Transverse colon (tissue), 4 donors: ENCODE measurements at regions not wholly inside any gene's neighbourhood (a gene's known extent, or its start where the extent isn't known, plus 50 kb on each side); places are given as distances from the start of the nearest gene placed in this dataset.

Experiments
- DNase-seq: peaks from one replicate; pipeline ENCODE4 v3.0.0-alpha.2; 2019
- H3K27ac ChIP-seq, 4 donors: fragments of 200-600 bp; sonication (generic); 2 replicates each; pipeline ENCODE4 v1.5.1; 2016 to 2018; ENCODE audit warnings: inconsistent platforms in 4 of 4
- H3K27me3 ChIP-seq: fragments of 200-600 bp; sonication (generic); 2 replicates; pipeline ENCODE4 v1.5.1; 2017; ENCODE audit warnings: inconsistent platforms
- H3K36me3 ChIP-seq, 4 donors: fragments of 200-600 bp; sonication (generic); 2 replicates each; pipeline ENCODE4 v1.5.1; 2017 to 2019; ENCODE audit warnings: inconsistent platforms in 4 of 4
- H3K4me1 ChIP-seq, 4 donors: fragments of 200-600 bp; sonication (generic); 2 replicates each; pipeline ENCODE4 v1.5.1; 2017 to 2020; ENCODE audit warnings: inconsistent platforms in 4 of 4
- H3K4me3 ChIP-seq, 4 donors: fragments of 200-600 bp; sonication (generic); 1 replicate in 1 of 4; 2 replicates in 3 of 4; pipeline versions ENCODE4 v1.5.1 to v1.6.1; 2017 to 2019; ENCODE audit warnings: inconsistent platforms in 4 of 4
- H3K9me3 ChIP-seq, 2 donors: fragments of 200-600 bp; sonication (generic); 2 replicates each; pipeline ENCODE4 v1.5.1; 2017 to 2019; ENCODE audit warnings: inconsistent platforms in 2 of 2
- EP300 ChIP-seq: sonication (generic); formaldehyde crosslinking; IDR thresholded peaks from one replicate; pipeline ENCODE4 v1.6.1; 2017; ENCODE audit warnings: antibody characterized with exemption, low read depth
- POLR2A ChIP-seq: fragments of 450-650 bp; IDR thresholded peaks from one replicate; pipeline ENCODE4 v1.6.1; 2016; ENCODE audit warnings: antibody characterized with exemption, mild to moderate bottlenecking, moderate library complexity
- POLR2AphosphoS5 ChIP-seq, 3 donors: sonication (generic); formaldehyde crosslinking; IDR thresholded peaks; one replicate each; pipeline ENCODE4 v1.6.1; 2016; ENCODE audit warnings: antibody characterized with exemption in 3 of 3
- WGBS, 2 donors: methylation state at CpG; one replicate each; pipeline ENCODE4 v1.1.5; 2018; ENCODE audit warnings: low coverage in 1 of 2; 5-methylcytosine and 5-hydroxymethylcytosine counted together
- in situ Hi-C, 4 donors: fragments of 200-750 bp; cut with MboI; loops; one replicate each; pipeline versions ENCODE4 v1.15.0 to v1.15.1; 2017; ENCODE audit warnings: low sequenced_read_pairs in 3 of 4, low pct_ligation_motif_present in 1 of 4, low pct_unique_long_range_greater_than_20kb in 1 of 4
- intact Hi-C: fragments of 100-400 bp; cut with DNase I; formaldehyde crosslinking; loops from one replicate; pipeline ENCODE4 v1.15.1; 2023; ENCODE audit warnings: low total_unique reads
- TF ChIP-seq, protein P1 (sequence below), 5 experiments: fragments of 200-600 bp in 3 of 5; fragments of 450-650 bp in 2 of 5; sonication (generic) in 3 of 5; IDR thresholded peaks; 1 replicate in 2 of 5; 2 replicates in 3 of 5; pipeline ENCODE4 v1.5.1; 2016 to 2017; ENCODE audit warnings: antibody characterized with exemption in 5 of 5, inconsistent platforms in 3 of 5, mild to moderate bottlenecking in 2 of 5, moderate library complexity in 1 of 5

DNA sequence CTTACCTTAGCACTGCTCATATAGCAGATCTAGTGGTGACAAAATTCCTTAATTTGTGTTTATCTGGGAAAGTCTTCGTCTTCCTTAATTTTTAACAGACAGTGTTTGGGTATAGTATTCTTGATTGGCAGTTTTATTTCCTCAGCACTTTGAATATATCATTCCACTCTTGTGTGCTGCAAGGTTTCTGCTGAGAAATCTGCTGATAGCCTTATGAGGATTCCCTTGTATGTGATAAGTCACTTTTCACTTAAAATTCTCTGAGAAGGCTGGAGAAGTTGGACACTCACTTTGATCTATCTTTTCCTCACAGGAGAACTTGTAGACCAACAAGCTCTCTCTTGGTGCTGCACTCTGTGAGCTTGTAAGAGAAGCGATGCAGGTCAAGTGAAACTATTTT is 306.1 kb upstream of the RTL1 start:
- peaks cover 27 to 36% of the 10 kb centered on the region in 2 donors for H3K9me3 ChIP-seq
- TF ChIP-seq, protein P1, sequence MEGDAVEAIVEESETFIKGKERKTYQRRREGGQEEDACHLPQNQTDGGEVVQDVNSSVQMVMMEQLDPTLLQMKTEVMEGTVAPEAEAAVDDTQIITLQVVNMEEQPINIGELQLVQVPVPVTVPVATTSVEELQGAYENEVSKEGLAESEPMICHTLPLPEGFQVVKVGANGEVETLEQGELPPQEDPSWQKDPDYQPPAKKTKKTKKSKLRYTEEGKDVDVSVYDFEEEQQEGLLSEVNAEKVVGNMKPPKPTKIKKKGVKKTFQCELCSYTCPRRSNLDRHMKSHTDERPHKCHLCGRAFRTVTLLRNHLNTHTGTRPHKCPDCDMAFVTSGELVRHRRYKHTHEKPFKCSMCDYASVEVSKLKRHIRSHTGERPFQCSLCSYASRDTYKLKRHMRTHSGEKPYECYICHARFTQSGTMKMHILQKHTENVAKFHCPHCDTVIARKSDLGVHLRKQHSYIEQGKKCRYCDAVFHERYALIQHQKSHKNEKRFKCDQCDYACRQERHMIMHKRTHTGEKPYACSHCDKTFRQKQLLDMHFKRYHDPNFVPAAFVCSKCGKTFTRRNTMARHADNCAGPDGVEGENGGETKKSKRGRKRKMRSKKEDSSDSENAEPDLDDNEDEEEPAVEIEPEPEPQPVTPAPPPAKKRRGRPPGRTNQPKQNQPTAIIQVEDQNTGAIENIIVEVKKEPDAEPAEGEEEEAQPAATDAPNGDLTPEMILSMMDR (IDR thresholded peaks at IDR 0.05), result no peak
- no peak for TF ChIP-seq POLR2AphosphoS5 (IDR thresholded peaks at IDR 0.05)
- TF ChIP-seq POLR2A, result no peak
- TF ChIP-seq EP300, result no peak

DNA sequence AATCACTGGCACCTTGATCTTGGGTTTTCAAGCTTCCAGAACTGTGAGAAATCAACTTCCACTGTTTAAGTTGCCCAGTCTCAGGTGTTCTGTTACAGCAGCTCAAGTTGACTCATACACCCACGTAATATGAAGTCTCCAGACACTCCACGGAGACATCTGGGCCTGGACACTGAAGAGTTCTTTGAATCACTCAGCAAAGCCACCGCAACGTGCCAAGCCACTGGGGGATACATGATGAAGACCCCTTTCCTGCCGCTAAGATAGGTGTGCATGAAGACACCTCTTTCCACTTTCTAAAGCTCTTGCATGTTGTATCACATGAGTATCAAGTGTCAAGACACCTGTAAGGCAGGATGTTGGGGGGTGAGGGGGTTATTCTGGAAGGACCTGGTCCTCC is 311.7 kb upstream of the RTL1 start:
- no peak overlapping the region for H3K27ac ChIP-seq
- H3K36me3 ChIP-seq, result no peaks in the 10 kb centered on the region
- intact Hi-C loops (no loop called here), in situ Hi-C loops (no loop called here)
- no peaks in the 10 kb centered on the region for H3K27me3 ChIP-seq
- H3K9me3 ChIP-seq, result peaks cover 7% of the 10 kb centered on the region in 2 donors
- no peak overlapping the region for H3K4me3 ChIP-seq
- TF ChIP-seq EP300, result no peak
- no peak for TF ChIP-seq POLR2A
- TF ChIP-seq, protein P1 (IDR thresholded peaks at IDR 0.05), result no peak
- no peak for TF ChIP-seq POLR2AphosphoS5 (IDR thresholded peaks at IDR 0.05)
- 82 to 100% methylated on average over 1 to 5 of the region's 5 CpGs for WGBS, 2 donors
- H3K4me1 ChIP-seq, result peaks cover 0 to 7% (median 0%) of the 10 kb centered on the region in 4 donors
- DNase-seq, result no peak

More for the DNA sequence above, 306.1 kb upstream of the RTL1 start:
- Histone ChIP-seq H3K27me3 (no peaks in the 10 kb centered on the region), H3K4me3 (no peak overlapping the region), H3K27ac (no peak overlapping the region), H3K36me3 (no peaks in the 10 kb centered on the region), H3K4me1 (no peaks in the 10 kb centered on the region)
- intact Hi-C loops, result no loop called here
- WGBS, 2 donors, result 77 to 79% methylated on average over 2 of the region's 2 CpGs
- in situ Hi-C loops, result no loop called here
- DNase-seq, result no peak

DNA sequence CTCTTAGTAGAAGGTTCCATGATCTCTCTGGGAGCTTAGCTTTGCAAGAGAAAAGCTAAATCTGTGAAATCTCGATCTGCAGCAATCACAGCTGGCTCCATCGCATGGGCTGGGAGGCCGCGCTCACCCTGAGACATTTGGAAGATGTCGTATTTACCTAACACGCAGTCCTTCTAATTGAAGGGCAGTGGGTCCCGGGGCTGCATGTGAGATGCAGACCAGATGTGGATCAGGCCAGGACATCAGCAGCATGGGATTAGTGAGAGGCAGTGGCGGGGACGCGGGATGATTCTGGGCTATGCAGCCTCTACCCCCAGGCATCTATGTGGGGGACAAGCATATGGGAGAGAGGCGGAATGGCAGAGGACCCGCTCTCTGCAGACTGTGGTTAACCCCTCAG is 312.4 kb upstream of the RTL1 start:
- DNase-seq, result peak; percentile 3
- H3K4me3 ChIP-seq, result no peak overlapping the region
- intact Hi-C loops (no loop called here), in situ Hi-C loops (no loop called here)
- no peaks in the 10 kb centered on the region for H3K27me3 ChIP-seq
- TF ChIP-seq POLR2A, result no peak
- TF ChIP-seq POLR2AphosphoS5 (IDR thresholded peaks at IDR 0.05), result no peak
- TF ChIP-seq, protein P1 (IDR thresholded peaks at IDR 0.05), result no peak
- no peak for TF ChIP-seq EP300
- peaks cover 0 to 7% (median 0%) of the 10 kb centered on the region in 4 donors for H3K4me1 ChIP-seq
- no peak overlapping the region for H3K27ac ChIP-seq
- H3K36me3 ChIP-seq, result no peaks in the 10 kb centered on the region
- WGBS, 2 donors, result 80 to 83% methylated on average over 5 to 12 of the region's 12 CpGs
- H3K9me3 ChIP-seq, result no peaks in the 10 kb centered on the region

DNA sequence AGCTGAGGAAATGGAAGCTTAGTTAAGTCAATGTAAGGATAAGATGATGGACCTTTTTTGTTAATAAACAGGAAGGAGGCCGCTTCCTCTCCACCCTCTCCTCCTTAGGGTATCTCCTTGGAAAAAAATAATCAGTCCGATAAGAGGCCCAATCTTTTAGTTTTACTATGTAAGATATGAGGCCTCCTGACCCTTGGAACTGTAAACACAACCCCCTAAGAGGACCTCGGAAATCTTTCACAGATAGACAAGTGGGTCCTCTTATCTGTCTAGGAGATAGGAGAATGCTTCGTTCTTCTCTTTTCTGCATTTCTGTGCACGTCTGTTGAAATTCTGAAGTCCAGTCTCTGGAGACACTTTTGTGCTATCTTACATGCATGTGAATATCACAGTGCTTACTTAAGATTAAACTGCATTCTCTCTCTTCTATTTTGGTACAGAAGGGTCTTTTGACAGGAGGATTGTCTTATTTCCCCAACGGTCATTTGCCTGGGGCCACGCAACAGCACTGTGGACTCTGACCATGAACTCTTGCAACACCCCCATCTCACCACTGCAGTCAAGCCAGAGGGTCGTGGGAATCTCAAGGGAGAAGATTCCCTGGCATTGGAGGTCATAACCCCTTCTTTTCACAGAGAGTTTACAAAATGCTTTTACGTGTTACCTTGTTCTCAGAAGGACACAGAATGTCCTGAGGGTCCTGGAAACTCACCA is 313.0 kb upstream of the RTL1 start:
- no peak overlapping the region for H3K27ac ChIP-seq
- TF ChIP-seq, protein P1 (IDR thresholded peaks at IDR 0.05), result no peak
- no peak for TF ChIP-seq POLR2AphosphoS5 (IDR thresholded peaks at IDR 0.05)
- no peak for TF ChIP-seq EP300
- TF ChIP-seq POLR2A, result no peak
- 52 to 73% methylated on average over 5 to 9 of the region's 9 CpGs for whole genome bisulfite sequencing, 2 donors
- H3K4me3 ChIP-seq, result no peak overlapping the region
- H3K36me3 ChIP-seq, result no peaks in the 10 kb centered on the region
- H3K27me3 ChIP-seq, result no peaks in the 10 kb centered on the region
- intact Hi-C loops (no loop called here), in situ Hi-C loops (no loop called here)
- no peak for DNase-seq
- no peaks in the 10 kb centered on the region for H3K9me3 ChIP-seq
- H3K4me1 ChIP-seq, result peaks cover 0 to 7% (median 0%) of the 10 kb centered on the region in 4 donors
